Activated gamma-delta T cell treated with Interleukin-2 at 50 U/mL for 16 hours (primary cell): ENCODE measurements at regions not wholly inside any gene's neighbourhood (a gene's known extent, or its start where the extent isn't known, plus 50 kb on each side); places are given as distances from the start of the nearest gene placed in this dataset.
"Not testable (repeated sequence)": the region's sequence is repeated elsewhere in the genome, so short reads cannot be mapped to it uniquely, and the experiment has no call there.

Experiments used
- DNase-seq: peaks from one replicate; pipeline ENCODE4 v3.0.0-alpha.2; 2020

DNA sequence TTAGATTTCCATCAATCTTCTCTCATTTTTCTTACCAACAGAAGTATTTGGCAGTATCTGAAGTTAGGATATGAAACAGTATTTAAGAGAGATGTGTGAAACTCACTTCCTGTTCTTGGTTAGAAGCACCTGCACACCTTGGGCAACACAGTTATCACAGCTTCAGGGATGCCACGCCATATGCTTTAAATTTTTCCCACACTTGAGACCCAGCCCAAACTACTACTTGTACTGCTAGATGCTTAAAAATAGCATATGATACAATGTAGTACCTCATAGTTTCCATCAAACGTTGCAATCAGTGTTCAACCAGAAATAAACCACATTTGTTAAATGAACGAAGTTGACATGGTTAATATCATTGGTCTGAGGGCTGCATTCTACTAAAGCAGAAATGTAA lies 725.1 kb upstream of the FRG1 start:
- no peak for DNase-seq

GRCh38 chr4:189221691-189222090 lies 719.0 kb upstream of the FRG1 start:
- no peak for DNase-seq

GRCh38 chr4:189228726-189229125 lies 711.9 kb upstream of the FRG1 start:
- DNase-seq, result no peak

- no peak for DNase-seq
Measured at GRCh38 chr4:189232274-189232673, 708.4 kb upstream of the FRG1 start.

- peak; percentile 12 for DNase-seq
Measured at GRCh38 chr4:189233754-189234153, 706.9 kb upstream of the FRG1 start.

GRCh38 chr4:189234948-189235347 lies 705.7 kb upstream of the FRG1 start:
- DNase-seq, result not testable (repeated sequence)

GRCh38 chr4:189235599-189235998 lies 705.1 kb upstream of the FRG1 start:
- no peak for DNase-seq

DNA sequence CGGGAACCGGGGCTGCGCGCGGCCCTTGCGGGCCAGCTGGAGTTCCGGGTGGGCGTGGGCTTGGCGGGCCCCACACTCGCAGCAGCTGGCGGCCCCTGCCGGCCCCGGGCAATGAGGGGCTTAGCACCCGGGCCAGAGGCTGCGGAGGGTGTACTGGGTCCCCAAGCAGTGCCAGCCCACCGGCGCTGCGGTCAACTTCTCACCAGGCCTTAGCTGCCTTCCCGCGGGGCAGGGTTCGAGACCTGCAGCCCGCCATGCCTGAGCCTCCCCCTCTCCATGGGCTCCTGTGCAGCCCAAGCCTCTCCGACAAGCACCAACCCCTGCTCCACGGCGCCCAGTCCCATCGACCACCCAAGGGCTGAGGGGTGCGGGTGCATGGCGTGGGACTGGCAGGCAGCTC lies 704.4 kb upstream of the FRG1 start:
- not testable (repeated sequence) for DNase-seq

DNA sequence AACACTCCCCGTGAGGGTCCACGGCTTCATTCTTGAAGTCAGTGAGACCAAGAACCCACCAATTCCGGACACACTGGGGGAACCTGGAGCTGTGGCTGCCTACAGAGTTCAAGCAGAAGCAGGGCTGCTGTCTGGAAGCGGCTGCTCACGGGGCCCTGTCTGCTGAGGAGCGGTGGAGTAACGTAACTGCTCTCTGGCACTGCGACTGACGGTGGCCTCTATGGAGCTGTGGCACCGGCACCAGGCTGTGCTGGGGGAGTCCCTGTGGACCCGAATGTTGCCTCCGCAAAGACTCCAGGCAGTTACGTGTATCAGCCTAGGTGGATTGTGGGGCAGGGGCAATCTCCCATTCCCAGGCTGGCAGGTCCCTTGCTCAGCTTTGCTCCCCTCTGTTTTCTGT lies 703.3 kb upstream of the FRG1 start:
- DNase-seq, result no peak

DNA sequence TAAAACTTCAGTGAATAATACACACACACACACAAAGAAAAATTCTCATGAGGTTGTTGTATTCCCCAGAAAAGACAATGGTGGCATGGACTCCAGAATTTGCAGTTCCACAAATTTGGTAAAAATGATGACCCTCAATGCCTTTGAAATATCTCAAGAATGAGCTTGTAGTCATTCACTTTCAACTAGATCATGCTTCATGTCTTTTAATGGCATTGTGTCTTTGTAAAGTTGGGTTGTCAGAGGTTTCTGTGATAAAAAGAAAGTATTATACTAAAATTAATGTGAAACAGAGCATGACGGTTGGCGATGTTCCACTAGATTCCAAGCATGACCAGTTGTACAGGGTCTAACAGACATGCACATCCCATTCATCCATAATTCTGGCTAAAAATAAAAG lies 685.0 kb upstream of the FRG1 start:
- DNase-seq, result no peak

GRCh38 chr4:189261475-189261874 lies 679.2 kb upstream of the FRG1 start:
- no peak for DNase-seq

DNA sequence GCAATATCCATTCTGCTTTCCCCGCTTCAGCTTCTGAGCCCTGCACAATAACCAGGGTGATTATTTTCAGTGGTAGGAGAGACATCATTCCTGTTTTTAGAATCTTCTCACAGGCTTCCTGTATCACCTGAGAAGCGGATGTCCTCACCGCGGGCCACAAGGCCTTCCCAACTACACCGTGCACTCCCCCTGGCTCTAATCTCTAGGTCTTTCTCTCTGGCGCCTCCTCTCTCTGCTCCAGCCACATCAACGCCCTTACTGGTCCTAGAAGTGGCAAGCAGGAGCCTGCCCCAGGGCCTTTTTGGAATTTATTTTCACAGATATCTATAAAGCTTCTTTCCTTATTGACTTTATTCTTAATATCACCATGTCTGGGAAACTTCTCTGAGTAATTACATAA lies 675.2 kb upstream of the FRG1 start:
- DNase-seq, result no peak

DNA sequence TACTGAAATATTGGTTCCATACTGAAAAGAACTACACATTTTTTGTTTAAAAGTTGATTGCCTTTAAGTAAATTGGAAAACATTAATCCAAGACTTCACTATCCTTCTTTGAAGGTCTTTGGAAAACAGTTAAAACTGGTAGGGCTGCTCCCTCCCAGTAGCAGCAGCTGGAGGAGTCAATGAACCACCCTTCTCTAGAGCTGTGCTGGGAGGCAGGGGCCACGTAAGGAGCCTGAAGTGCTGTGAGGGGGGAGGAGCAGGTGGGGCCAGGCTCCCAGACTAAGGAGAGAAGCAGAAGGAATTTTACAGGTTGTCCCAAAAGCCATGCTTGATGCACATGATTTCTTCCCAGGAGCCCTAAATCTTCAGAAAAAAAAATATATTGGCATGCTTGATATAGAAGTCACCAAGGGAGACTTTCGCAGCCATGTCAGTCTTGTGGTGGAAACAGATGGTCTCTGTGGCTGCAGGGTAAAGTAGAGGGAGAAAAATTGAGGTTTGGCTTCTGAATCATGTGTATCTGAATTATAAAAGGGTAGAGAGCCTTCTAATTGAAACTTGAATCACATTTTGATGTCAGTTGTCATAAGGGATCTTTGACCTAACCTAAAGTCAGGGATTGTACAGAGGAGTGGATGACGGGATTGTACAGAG lies 673.2 kb upstream of the FRG1 start:
- DNase-seq, result no peak

- no peak for DNase-seq
Measured at GRCh38 chr4:189278597-189279165, 662.0 kb upstream of the FRG1 start.

- DNase-seq, result no peak
Measured at GRCh38 chr4:189279188-189279587, 661.5 kb upstream of the FRG1 start.

DNA sequence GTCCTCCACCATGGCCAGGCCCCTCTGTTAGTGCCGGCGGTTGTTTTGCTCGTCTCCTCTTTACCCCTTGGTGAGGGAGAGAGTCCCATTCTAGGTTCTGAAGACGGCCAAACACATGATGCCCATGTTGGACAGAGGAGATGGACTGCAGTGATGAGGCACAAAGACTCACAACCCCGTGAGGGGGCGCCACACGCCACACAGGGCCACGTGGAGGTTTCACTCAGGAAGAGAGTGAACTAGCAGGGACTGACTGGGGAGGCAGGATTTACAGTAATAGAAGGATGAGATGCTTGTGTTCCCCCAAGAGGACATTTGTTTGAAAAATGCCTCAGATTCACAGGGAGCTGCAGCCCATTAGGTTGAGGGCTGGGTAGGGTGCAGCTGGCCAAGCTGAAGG lies 655.3 kb upstream of the FRG1 start:
- DNase-seq, result no peak

DNA sequence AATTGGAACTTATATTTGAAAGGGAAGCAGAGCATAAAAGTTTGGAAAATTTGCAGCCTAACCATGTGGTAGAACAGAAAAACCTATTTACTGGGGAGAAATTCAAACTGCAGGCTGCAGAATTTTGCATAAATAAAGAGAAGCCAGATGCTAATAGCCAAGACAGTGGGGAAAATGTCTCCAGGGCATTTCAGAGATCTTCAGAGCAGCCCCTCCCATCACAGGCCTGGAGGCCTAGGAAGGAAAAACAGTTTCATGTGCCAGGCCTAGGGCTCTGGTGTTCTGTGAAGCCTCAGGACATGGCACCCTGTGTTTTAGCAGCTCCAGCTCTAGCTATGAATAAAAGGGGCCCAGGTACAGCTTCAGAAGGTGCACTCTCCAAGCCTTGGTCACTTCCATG lies 648.7 kb upstream of the FRG1 start:
- no peak for DNase-seq

DNA sequence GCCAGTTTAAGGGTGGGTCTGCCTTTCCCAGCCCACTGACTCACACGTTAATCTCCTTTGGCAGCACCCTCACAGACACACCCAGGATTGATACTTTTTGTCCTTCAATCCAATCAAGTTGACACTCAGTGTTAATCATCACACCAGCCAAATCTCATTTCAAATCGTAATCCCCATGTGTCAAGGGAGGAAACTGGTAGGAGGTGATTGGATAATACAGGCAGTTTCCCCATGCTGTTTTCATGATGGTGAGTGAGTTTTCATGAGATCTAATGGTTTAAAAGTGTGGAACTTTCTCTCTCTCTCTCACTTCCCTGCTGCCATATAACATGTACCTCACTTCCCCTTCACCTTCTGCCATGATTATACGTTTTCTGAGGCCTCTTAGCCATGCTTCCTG lies 647.2 kb upstream of the FRG1 start:
- DNase-seq, result no peak

- DNase-seq, result no peak
Measured at GRCh38 chr4:189294574-189294973, 646.1 kb upstream of the FRG1 start.

DNA sequence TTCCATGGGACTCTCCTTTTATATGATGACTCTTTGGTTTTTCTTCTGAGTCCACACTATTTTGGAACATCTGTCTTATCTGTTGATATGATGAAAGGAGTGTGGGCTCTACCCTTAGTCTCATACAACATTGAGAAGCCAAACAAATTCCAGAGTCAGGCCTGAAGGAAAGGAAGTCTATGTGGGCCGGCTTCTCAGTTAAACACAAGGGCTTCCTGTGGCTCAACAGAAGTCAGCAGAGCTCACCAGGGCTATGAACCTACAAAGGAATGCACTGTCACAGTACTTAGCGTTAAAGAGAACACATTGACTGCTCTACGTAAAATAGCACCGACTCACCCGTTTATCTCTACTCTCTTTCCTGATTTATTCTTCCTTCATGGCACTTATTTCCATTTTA lies 641.0 kb upstream of the FRG1 start:
- DNase-seq, result no peak

- no peak for DNase-seq
Measured at GRCh38 chr4:189301692-189302091, 639.0 kb upstream of the FRG1 start.

GRCh38 chr4:189302719-189303118 lies 638.0 kb upstream of the FRG1 start:
- DNase-seq, result no peak

- no peak for DNase-seq
Measured at GRCh38 chr4:189304167-189304566, 636.5 kb upstream of the FRG1 start.

DNA sequence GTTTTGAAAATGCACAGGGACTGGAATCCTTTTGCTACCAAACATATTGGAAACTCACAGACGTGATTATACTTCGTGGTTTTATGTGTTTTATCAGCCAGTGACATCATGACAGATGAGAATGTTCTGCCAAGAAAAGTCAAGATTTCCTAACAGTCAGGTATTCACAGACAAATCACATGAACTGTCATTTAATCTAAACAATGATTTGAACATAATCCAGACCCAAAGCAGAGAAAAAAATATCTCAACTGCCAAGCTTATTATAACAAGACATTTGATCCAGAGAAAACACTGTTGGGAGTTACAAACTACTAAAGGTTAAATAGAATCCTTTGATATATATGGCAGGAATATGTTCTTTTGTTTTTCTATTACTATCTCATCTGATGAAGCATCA lies 635.9 kb upstream of the FRG1 start:
- DNase-seq, result no peak

DNA sequence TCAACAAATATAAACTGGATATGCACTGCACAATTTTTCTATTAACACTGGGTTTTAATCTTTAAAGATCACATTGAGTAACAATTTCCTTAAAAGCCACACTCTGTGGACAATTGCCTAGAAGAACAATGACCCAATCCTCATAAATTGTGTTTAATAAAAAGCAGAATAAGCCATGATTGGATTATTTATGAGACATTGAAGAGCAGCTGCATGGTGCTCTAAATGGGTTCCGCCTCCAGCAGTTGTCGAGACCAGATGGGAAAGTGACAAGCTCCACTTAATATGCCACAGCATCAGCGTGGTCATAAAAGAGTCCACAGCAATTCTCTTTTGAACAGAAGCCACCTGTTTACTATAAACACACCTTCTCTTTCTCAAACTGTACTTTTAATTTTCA lies 635.2 kb upstream of the FRG1 start:
- no peak for DNase-seq
